CD14-positive monocyte (primary cell): ENCODE measurements at regions not wholly inside any gene's neighbourhood (a gene's known extent, or its start where the extent isn't known, plus 50 kb on each side); places are given as distances from the start of the nearest gene placed in this dataset.
A peak's percentile ranks its signal among the peaks of the same experiment; 100 is the strongest.

Source experiments
- DNase-seq, 3 donors: peaks; one replicate each; pipeline ENCODE4 v3.0.0-alpha.2; 2011 to 2022
- H2AFZ ChIP-seq: 2 replicates; pipeline ENCODE4 v1.6.0; 2012; ENCODE audit warnings: mild to moderate bottlenecking, low read depth, low read length, inconsistent platforms; ENCODE audit not compliant: insufficient read depth, poor library complexity, severe bottlenecking
- H3K27ac ChIP-seq, 2 donors: 1 replicate in 1 of 2; 2 replicates in 1 of 2; pipeline ENCODE4 v1.5.1; 2012 to 2013; ENCODE audit warnings: low read length in 2 of 2, control low read depth in 1 of 2, inconsistent platforms in 1 of 2, low read depth in 1 of 2, mild to moderate bottlenecking in 1 of 2
- H3K27me3 ChIP-seq, 2 donors: one replicate each; pipeline versions ENCODE4 v1.6.0 to v1.6.1; 2011 to 2013; ENCODE audit warnings: low read length in 2 of 2; ENCODE audit not compliant: control insufficient read depth in 2 of 2, insufficient read depth in 2 of 2
- H3K36me3 ChIP-seq, 2 donors: replicated peaks in 1 of 2; 1 replicate in 1 of 2; 2 replicates in 1 of 2; pipeline versions ENCODE4 v1.5.1 to v1.6.1; 2012 to 2013; ENCODE audit warnings: low read length in 2 of 2, control low read depth in 1 of 2, inconsistent platforms in 1 of 2, mild to moderate bottlenecking in 1 of 2; ENCODE audit not compliant: insufficient read depth in 2 of 2, control insufficient read depth in 1 of 2
- H3K4me1 ChIP-seq, 2 donors: 1 replicate in 1 of 2; 2 replicates in 1 of 2; pipeline versions ENCODE4 v1.5.1 to v1.6.1; 2012 to 2013; ENCODE audit warnings: low read length in 2 of 2, control low read depth in 1 of 2, inconsistent platforms in 1 of 2, mild to moderate bottlenecking in 1 of 2, moderate library complexity in 1 of 2; ENCODE audit not compliant: insufficient read depth in 2 of 2, control insufficient read depth in 1 of 2
- H3K4me2 ChIP-seq: replicated peaks from 2 replicates; pipeline ENCODE3; 2012; ENCODE audit warnings: low read length, moderate library complexity, mild to moderate bottlenecking; ENCODE audit not compliant: poor library complexity, severe bottlenecking; ENCODE audit errors: extremely low read depth
- H3K4me3 ChIP-seq, 3 experiments: fragments of 200-600 bp in 1 of 3; sonication (generic) in 1 of 3; replicated peaks in 1 of 3; 1 replicate in 2 of 3; 2 replicates in 1 of 3; pipeline ENCODE4 v1.5.1; 2011 to 2013; ENCODE audit warnings: low read length in 3 of 3, mild to moderate bottlenecking in 3 of 3, control low read depth in 2 of 3, low read depth in 2 of 3, inconsistent platforms in 1 of 3, moderate library complexity in 1 of 3
- H3K79me2 ChIP-seq: 2 replicates; pipeline ENCODE4 v1.6.0; 2012; ENCODE audit warnings: mild to moderate bottlenecking, control low read depth, inconsistent platforms, low read length, moderate library complexity; ENCODE audit not compliant: insufficient read depth
- H3K9ac ChIP-seq: 2 replicates; pipeline ENCODE4 v1.6.0; 2017; ENCODE audit warnings: low read length, mild to moderate bottlenecking; ENCODE audit not compliant: insufficient read depth, poor library complexity, severe bottlenecking
- H3K9me3 ChIP-seq, 2 donors: replicated peaks in 1 of 2; 1 replicate in 1 of 2; 2 replicates in 1 of 2; pipeline versions ENCODE4 v1.5.1 to v1.6.1; 2012 to 2013; ENCODE audit warnings: low read length in 2 of 2, control low read depth in 1 of 2; ENCODE audit not compliant: control insufficient read depth in 1 of 2, insufficient read depth in 1 of 2
- H4K20me1 ChIP-seq: 2 replicates; pipeline ENCODE4 v1.6.0; 2012; ENCODE audit warnings: mild to moderate bottlenecking, low read length, control low read depth, moderate library complexity; ENCODE audit not compliant: insufficient read depth
- H3K27ac Mint-ChIP-seq, 7 donors: one replicate each; pipeline ENCODE4 v1.8.0; 2020; ENCODE audit warnings: mild to moderate bottlenecking in 7 of 7, mixed read lengths in 7 of 7, moderate library complexity in 6 of 7, inconsistent platforms in 2 of 7
- H3K27me3 Mint-ChIP-seq, 3 donors: one replicate each; pipeline ENCODE4 v1.8.0; 2021 to 2022; ENCODE audit warnings: low read depth in 3 of 3, mild to moderate bottlenecking in 3 of 3, mixed read lengths in 3 of 3, moderate library complexity in 3 of 3, inconsistent platforms in 1 of 3
- H3K36me3 Mint-ChIP-seq, 2 donors: one replicate each; pipeline ENCODE4 v1.8.0; 2020; ENCODE audit warnings: mixed read lengths in 2 of 2, inconsistent platforms in 1 of 2, mild to moderate bottlenecking in 1 of 2
- H3K4me1 Mint-ChIP-seq: one replicate; pipeline ENCODE4 v1.8.0; 2020; ENCODE audit warnings: mild to moderate bottlenecking, mixed read lengths
- H3K4me3 Mint-ChIP-seq, 2 donors: one replicate each; pipeline ENCODE4 v1.8.0; 2020; ENCODE audit warnings: mild to moderate bottlenecking in 2 of 2, mixed read lengths in 2 of 2, moderate library complexity in 1 of 2
- H3K9me3 Mint-ChIP-seq, 7 donors: one replicate each; pipeline ENCODE4 v1.8.0; 2020 to 2022; ENCODE audit warnings: mixed read lengths in 7 of 7, mild to moderate bottlenecking in 6 of 7, moderate library complexity in 6 of 7, inconsistent platforms in 2 of 7
- WGBS: methylation state at CpG from one replicate; pipeline ENCODE4 v1.1.5; 2013; ENCODE audit warnings: missing lambda C conversion rate; ENCODE audit not compliant: insufficient coverage; 5-methylcytosine and 5-hydroxymethylcytosine counted together
- intact Hi-C, 2 donors: fragments of 100-400 bp; cut with micrococcal nuclease; formaldehyde crosslinking; loops; one replicate each; pipeline versions ENCODE4 v1.15.0 to v1.15.1; 2023
- TF ChIP-seq, protein P1 (sequence below): fragments of 200-600 bp; IDR thresholded peaks from one replicate; pipeline ENCODE4 v1.8.0; 2022; ENCODE audit warnings: antibody characterized with exemption, mild to moderate bottlenecking

DNA sequence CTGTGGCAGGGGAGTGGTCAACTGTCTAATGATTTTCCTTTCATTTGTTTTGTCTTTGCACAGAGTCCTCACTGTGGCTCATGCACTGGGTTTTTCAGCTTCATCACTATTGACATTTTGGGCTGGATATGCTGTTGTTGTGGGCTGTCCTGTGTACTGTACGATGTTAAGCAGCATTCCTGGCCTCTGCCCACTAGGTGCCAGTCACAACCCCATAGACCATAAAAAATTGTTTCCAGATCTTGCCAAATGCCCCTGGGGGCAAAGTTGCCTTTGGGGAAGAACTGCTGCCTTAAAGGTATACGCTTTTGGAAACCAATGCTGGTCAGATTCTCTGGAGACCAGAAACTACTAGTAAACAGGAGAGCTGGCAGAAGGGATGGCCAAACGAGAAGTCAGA is 310.4 kb downstream of the SPRY2 start:
- peaks cover 8% of the 10 kb centered on the region for H3K4me1 Mint-ChIP-seq
- H3K4me3 Mint-ChIP-seq: no peak overlapping the region
- H3K27ac Mint-ChIP-seq: no peak overlapping the region
- 50% methylated on average over 1 of the region's 3 CpGs for WGBS
- intact Hi-C loops: no loop called here
- Histone ChIP-seq H3K4me3 (no peak overlapping the region), H2AFZ (no peak overlapping the region), H4K20me1 (no peaks in the 10 kb centered on the region), H3K9me3 (no peaks in the 10 kb centered on the region), H3K79me2 (no peaks in the 10 kb centered on the region), H3K36me3 (no peaks in the 10 kb centered on the region), H3K9ac (no peak overlapping the region), H3K27me3 (no peaks in the 10 kb centered on the region), H3K4me2 (no peak overlapping the region), H3K4me1 (peaks cover 4% of the 10 kb centered on the region in 2 donors), H3K27ac (no peak overlapping the region)
- H3K36me3 Mint-ChIP-seq: no peaks in the 10 kb centered on the region
- no peaks in the 10 kb centered on the region for H3K27me3 Mint-ChIP-seq
- peaks cover 0 to 3% (median 0%) of the 10 kb centered on the region in 7 donors for H3K9me3 Mint-ChIP-seq
- TF ChIP-seq, protein P1, sequence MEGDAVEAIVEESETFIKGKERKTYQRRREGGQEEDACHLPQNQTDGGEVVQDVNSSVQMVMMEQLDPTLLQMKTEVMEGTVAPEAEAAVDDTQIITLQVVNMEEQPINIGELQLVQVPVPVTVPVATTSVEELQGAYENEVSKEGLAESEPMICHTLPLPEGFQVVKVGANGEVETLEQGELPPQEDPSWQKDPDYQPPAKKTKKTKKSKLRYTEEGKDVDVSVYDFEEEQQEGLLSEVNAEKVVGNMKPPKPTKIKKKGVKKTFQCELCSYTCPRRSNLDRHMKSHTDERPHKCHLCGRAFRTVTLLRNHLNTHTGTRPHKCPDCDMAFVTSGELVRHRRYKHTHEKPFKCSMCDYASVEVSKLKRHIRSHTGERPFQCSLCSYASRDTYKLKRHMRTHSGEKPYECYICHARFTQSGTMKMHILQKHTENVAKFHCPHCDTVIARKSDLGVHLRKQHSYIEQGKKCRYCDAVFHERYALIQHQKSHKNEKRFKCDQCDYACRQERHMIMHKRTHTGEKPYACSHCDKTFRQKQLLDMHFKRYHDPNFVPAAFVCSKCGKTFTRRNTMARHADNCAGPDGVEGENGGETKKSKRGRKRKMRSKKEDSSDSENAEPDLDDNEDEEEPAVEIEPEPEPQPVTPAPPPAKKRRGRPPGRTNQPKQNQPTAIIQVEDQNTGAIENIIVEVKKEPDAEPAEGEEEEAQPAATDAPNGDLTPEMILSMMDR: peak; percentile 65
- DNase-seq: peak in 1 of 3 donors; percentile 32

DNA sequence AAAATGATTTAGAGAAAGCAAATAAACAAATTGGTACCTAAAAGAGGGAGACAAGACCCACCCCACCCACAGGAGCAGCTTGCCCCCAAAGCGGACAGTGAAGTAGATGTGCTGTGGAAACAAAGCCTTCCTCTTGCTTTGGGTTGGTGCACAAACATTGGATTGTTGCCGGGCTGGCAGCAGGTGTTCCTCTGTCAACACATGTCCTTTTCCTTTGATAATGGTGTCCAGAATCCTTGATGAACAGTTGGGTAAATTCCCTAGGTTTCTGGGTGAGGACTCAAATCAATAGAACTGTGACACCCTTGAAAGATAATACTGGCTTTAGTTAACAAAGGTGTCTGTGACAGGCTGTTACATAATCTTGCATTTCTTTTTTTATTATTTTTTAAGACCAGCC is 311.8 kb downstream of the SPRY2 start:
- Histone ChIP-seq H3K27ac (no peak overlapping the region), H3K9ac (no peak overlapping the region), H3K9me3 (no peaks in the 10 kb centered on the region), H3K4me1 (peaks cover 3 to 4% of the 10 kb centered on the region in 2 donors), H3K4me2 (no peak overlapping the region), H3K4me3 (no peak overlapping the region), H3K79me2 (no peaks in the 10 kb centered on the region), H2AFZ (no peak overlapping the region), H3K36me3 (no peaks in the 10 kb centered on the region), H3K27me3 (no peaks in the 10 kb centered on the region), H4K20me1 (no peaks in the 10 kb centered on the region)
- intact Hi-C loops: no loop called here
- DNase-seq: no peak
- H3K4me3 Mint-ChIP-seq: no peak overlapping the region
- peaks cover 0 to 10% (median 0%) of the 10 kb centered on the region in 7 donors for H3K9me3 Mint-ChIP-seq
- TF ChIP-seq, protein P1: no peak
- peaks cover 8% of the 10 kb centered on the region for H3K4me1 Mint-ChIP-seq
- H3K27me3 Mint-ChIP-seq: no peaks in the 10 kb centered on the region
- no peaks in the 10 kb centered on the region for H3K36me3 Mint-ChIP-seq
- no CpG with 5 or more reads among the region's 2 CpGs for WGBS
- H3K27ac Mint-ChIP-seq: no peak overlapping the region
